Fibroblast of skin of right biceps (primary cell): ENCODE measurements at regions not wholly inside any gene's neighbourhood (a gene's known extent, or its start where the extent isn't known, plus 50 kb on each side); places are given as distances from the start of the nearest gene placed in this dataset.
A peak's percentile ranks its signal among the peaks of the same experiment; 100 is the strongest.
"Not testable (repeated sequence)": the region's sequence is repeated elsewhere in the genome, so short reads cannot be mapped to it uniquely, and the experiment has no call there.

Source experiments
- DNase-seq: peaks from one replicate; pipeline ENCODE4 v3.0.0-alpha.2; 2013

- DNase-seq = peak; percentile 38
Observed at GRCh38 chr2:91659917-91660275, 2968.4 kb downstream of the RPIA start.

- peak; percentile 8 for DNase-seq
Observed at GRCh38 chr2:91667341-91667740, 2975.9 kb downstream of the RPIA start.

GRCh38 chr2:91685541-91685940 is 2994.1 kb downstream of the RPIA start:
- not testable (repeated sequence) for DNase-seq

- DNase-seq = not testable (repeated sequence)
Observed at GRCh38 chr2:91686046-91686445, 2994.6 kb downstream of the RPIA start.
